SK-N-SH (cell line): ENCODE measurements at regions not wholly inside any gene's neighbourhood (a gene's known extent, or its start where the extent isn't known, plus 50 kb on each side); places are given as distances from the start of the nearest gene placed in this dataset.

Source experiments
- NRF1 ChIP-seq: IDR thresholded peaks from 2 replicates; pipeline ENCODE4 v1.6.1; 2012; ENCODE audit warnings: low read depth, mild to moderate bottlenecking, low read length
- RXRA ChIP-seq: IDR thresholded peaks from 2 replicates; pipeline ENCODE4 v1.4.0; 2012; ENCODE audit warnings: low read depth, mild to moderate bottlenecking, borderline replicate concordance
- TF ChIP-seq, protein P1 (sequence below): fragments of 200-600 bp; sonication (generic); IDR thresholded peaks from 2 replicates; pipeline ENCODE4 v1.6.1; 2017; ENCODE audit warnings: antibody characterized with exemption, mild to moderate bottlenecking, moderate library complexity

- TF ChIP-seq, protein P1, sequence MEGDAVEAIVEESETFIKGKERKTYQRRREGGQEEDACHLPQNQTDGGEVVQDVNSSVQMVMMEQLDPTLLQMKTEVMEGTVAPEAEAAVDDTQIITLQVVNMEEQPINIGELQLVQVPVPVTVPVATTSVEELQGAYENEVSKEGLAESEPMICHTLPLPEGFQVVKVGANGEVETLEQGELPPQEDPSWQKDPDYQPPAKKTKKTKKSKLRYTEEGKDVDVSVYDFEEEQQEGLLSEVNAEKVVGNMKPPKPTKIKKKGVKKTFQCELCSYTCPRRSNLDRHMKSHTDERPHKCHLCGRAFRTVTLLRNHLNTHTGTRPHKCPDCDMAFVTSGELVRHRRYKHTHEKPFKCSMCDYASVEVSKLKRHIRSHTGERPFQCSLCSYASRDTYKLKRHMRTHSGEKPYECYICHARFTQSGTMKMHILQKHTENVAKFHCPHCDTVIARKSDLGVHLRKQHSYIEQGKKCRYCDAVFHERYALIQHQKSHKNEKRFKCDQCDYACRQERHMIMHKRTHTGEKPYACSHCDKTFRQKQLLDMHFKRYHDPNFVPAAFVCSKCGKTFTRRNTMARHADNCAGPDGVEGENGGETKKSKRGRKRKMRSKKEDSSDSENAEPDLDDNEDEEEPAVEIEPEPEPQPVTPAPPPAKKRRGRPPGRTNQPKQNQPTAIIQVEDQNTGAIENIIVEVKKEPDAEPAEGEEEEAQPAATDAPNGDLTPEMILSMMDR = no peak
- TF ChIP-seq RXRA = no peak
- no peak for TF ChIP-seq NRF1
These were observed 783.8 kb upstream of the EDIL3 start for GRCh38 chr5:85168474-85168873.
